Upper lobe of left lung (tissue), 6 donors: ENCODE measurements at regions not wholly inside any gene's neighbourhood (a gene's known extent, or its start where the extent isn't known, plus 50 kb on each side); places are given as distances from the start of the nearest gene placed in this dataset.

Experiments used
- ATAC-seq, 2 donors: fragments of 200-7000 bp; cut with Tn5 transposase; one replicate each; pipeline ENCODE4 v1.9.1; 2022; ENCODE audit warnings: mild to moderate bottlenecking in 2 of 2, moderate library complexity in 2 of 2; ENCODE audit not compliant: low FRiP score in 2 of 2
- DNase-seq, 2 donors: peaks; one replicate each; pipeline ENCODE4 v3.0.0-alpha.2; 2019 to 2020
- H3K27ac ChIP-seq, 4 donors: fragments of 200-600 bp; sonication (generic); one replicate each; pipeline ENCODE4 v1.5.1; 2016 to 2019
- H3K27me3 ChIP-seq, 4 donors: fragments of 200-600 bp; sonication (generic); one replicate each; pipeline ENCODE4 v1.5.1; 2017 to 2019
- H3K36me3 ChIP-seq, 4 donors: fragments of 200-600 bp; sonication (generic); one replicate each; pipeline ENCODE4 v1.5.1; 2016 to 2019
- H3K4me1 ChIP-seq, 4 donors: fragments of 200-600 bp; sonication (generic); one replicate each; pipeline ENCODE4 v1.5.1; 2018 to 2019
- H3K4me3 ChIP-seq, 4 donors: fragments of 200-600 bp; sonication (generic); one replicate each; pipeline ENCODE4 v1.5.1; 2017 to 2019; ENCODE audit warnings: mild to moderate bottlenecking in 2 of 4, moderate library complexity in 1 of 4
- H3K9me3 ChIP-seq, 4 donors: fragments of 200-600 bp; sonication (generic); one replicate each; pipeline ENCODE4 v1.5.1; 2018 to 2019
- EP300 ChIP-seq, 4 donors: sonication (generic); formaldehyde crosslinking; IDR thresholded peaks; one replicate each; pipeline ENCODE4 v1.5.1; 2017; ENCODE audit warnings: antibody characterized with exemption in 4 of 4, control low read depth in 2 of 4
- POLR2A ChIP-seq, 4 donors: fragments of 450-650 bp; IDR thresholded peaks; one replicate each; pipeline ENCODE4 v1.5.1; 2016 to 2017; ENCODE audit warnings: antibody characterized with exemption in 4 of 4, mild to moderate bottlenecking in 2 of 4
- POLR2AphosphoS5 ChIP-seq, 2 donors: sonication (generic); formaldehyde crosslinking; IDR thresholded peaks; one replicate each; pipeline ENCODE4 v1.5.1; 2017; ENCODE audit warnings: antibody characterized with exemption in 2 of 2
- WGBS, 2 donors: methylation state at CpG; one replicate each; pipeline ENCODE4 v1.1.5; 2017 to 2018; 5-methylcytosine and 5-hydroxymethylcytosine counted together
- TF ChIP-seq, protein P1 (sequence below), 6 experiments: fragments of 450-650 bp in 4 of 6; fragments of 200-600 bp in 2 of 6; sonication (generic) in 2 of 6; IDR thresholded peaks; one replicate each; pipeline ENCODE4 v1.5.1; 2016 to 2019; ENCODE audit warnings: antibody characterized with exemption in 6 of 6
- donor health status: DM: no; HTN: no; CAD: no; lungs with moderate emphysema.
- donor health status: DM: no; HTN: yes; CAD: no; lungs with severe emphysema.

DNA sequence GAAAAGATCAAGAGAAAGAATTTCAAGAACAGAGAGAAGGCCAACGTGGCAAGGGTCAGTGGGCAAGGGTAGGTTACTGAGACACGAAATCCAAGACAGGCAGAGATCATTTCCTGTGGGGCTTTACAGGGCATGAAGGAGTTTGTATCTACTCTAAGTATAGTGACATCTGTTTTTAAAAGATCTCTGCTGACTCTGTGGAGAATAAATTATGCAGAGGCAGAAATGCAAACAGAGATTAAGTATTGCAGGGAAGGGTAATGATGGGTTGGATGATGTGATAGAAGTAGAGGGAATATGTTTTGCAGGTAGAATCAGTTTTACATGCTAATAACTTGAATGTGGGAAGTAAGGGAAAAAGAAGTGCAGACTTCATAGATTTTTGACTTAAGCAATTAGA, 243.5 kb downstream of the FRK start:
- DNase-seq (no peak), ATAC-seq (no peak)
- TF ChIP-seq EP300 (IDR thresholded peaks at IDR 0.05) (no peak), POLR2A (IDR thresholded peaks at IDR 0.05) (no peak), POLR2AphosphoS5 (IDR thresholded peaks at IDR 0.05) (no peak)
- TF ChIP-seq, protein P1, sequence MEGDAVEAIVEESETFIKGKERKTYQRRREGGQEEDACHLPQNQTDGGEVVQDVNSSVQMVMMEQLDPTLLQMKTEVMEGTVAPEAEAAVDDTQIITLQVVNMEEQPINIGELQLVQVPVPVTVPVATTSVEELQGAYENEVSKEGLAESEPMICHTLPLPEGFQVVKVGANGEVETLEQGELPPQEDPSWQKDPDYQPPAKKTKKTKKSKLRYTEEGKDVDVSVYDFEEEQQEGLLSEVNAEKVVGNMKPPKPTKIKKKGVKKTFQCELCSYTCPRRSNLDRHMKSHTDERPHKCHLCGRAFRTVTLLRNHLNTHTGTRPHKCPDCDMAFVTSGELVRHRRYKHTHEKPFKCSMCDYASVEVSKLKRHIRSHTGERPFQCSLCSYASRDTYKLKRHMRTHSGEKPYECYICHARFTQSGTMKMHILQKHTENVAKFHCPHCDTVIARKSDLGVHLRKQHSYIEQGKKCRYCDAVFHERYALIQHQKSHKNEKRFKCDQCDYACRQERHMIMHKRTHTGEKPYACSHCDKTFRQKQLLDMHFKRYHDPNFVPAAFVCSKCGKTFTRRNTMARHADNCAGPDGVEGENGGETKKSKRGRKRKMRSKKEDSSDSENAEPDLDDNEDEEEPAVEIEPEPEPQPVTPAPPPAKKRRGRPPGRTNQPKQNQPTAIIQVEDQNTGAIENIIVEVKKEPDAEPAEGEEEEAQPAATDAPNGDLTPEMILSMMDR (IDR thresholded peaks at IDR 0.05), result no peak
- 36 to 54% methylated on average over 2 of the region's 2 CpGs for WGBS, 2 donors
- H3K27me3 ChIP-seq, result no peaks in the 10 kb centered on the region
- H3K27ac ChIP-seq, result no peak overlapping the region
- no peaks in the 10 kb centered on the region for H3K36me3 ChIP-seq
- H3K9me3 ChIP-seq, result no peaks in the 10 kb centered on the region
- no peaks in the 10 kb centered on the region for H3K4me1 ChIP-seq
- no peak overlapping the region for H3K4me3 ChIP-seq

DNA sequence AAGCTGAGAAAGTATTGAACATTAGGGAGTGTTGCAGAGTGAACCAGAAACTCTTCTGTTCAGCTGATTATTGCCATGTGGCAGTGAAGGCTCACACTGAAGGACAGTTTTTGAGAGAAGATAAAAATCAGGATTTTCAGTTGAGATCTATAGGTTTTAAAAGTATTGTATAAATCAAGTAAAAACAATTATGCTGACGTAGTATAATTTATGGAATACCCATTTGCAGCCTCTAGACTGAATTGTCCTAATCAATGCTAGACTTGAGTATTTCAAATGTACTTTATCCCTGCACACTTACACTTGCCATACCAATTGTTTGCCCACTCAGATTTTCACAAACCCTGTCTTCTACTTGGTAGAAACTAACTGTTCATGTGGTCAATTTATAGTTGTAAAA, 245.8 kb downstream of the FRK start:
- H3K27me3 ChIP-seq, result no peaks in the 10 kb centered on the region
- TF ChIP-seq POLR2A (IDR thresholded peaks at IDR 0.05), result no peak
- TF ChIP-seq POLR2AphosphoS5 (IDR thresholded peaks at IDR 0.05), result no peak
- TF ChIP-seq EP300 (IDR thresholded peaks at IDR 0.05), result no peak
- TF ChIP-seq, protein P1 (IDR thresholded peaks at IDR 0.05), result no peak
- H3K36me3 ChIP-seq, result no peaks in the 10 kb centered on the region
- DNase-seq, result no peak
- no peaks in the 10 kb centered on the region for H3K9me3 ChIP-seq
- ATAC-seq, result no peak
- no peaks in the 10 kb centered on the region for H3K4me1 ChIP-seq
- 85 to 89% methylated on average over 1 of the region's 1 CpG for WGBS, 2 donors
- H3K4me3 ChIP-seq, result no peak overlapping the region
- H3K27ac ChIP-seq, result no peak overlapping the region

DNA sequence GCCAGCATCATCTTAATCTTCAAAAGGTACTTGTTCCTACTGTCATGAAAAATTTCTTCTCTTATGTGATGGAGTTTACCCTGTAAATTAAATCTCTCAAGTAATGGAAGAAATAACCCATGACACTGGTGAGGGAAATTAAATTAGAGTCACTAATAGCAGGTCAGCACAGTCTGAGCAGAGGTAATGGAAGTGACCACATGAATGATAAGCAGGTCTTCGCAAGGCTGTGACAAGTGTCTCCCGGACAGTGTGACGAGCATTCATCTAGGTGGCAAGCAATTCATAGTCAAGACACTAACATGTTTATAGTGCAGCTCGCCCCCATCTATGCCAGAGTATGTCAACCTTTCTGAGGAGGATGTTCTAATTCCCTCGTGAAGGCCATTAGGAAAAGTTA, 249.2 kb downstream of the FRK start:
- WGBS, 2 donors, result 78 to 79% methylated on average over 5 of the region's 5 CpGs
- H3K27ac ChIP-seq, result no peak overlapping the region
- H3K4me3 ChIP-seq, result no peak overlapping the region
- no peak for DNase-seq
- H3K4me1 ChIP-seq, result no peaks in the 10 kb centered on the region
- ATAC-seq, result no peak
- H3K9me3 ChIP-seq, result no peaks in the 10 kb centered on the region
- no peaks in the 10 kb centered on the region for H3K27me3 ChIP-seq
- no peak for TF ChIP-seq POLR2A (IDR thresholded peaks at IDR 0.05)
- no peaks in the 10 kb centered on the region for H3K36me3 ChIP-seq

DNA sequence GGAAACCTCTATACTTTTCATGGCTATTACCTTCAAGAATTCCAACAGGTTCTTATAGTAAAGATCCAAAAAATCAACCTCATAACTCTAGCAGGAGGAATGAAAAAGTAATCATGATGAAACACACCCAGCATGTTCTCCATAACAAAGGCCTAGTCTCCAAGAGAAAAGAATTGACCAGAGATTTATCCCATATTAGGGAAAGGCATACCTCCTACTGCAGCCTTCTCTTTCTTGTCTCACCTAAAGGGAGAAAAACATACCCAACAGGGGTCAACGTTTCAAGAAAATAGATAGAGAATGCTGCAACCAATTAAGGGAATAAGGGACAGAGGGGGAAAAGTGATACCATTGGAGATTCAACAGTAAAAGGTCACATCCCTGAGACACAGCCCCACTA, 262.5 kb downstream of the FRK start:
- WGBS, 2 donors, result 39 to 47% methylated on average over 1 of the region's 1 CpG
- Histone ChIP-seq H3K36me3 (no peaks in the 10 kb centered on the region), H3K4me1 (no peaks in the 10 kb centered on the region), H3K9me3 (no peaks in the 10 kb centered on the region), H3K27ac (no peak overlapping the region), H3K27me3 (no peaks in the 10 kb centered on the region), H3K4me3 (no peak overlapping the region)
- DNase-seq (no peak), ATAC-seq (no peak)
- TF ChIP-seq POLR2A (IDR thresholded peaks at IDR 0.05), result no peak
- TF ChIP-seq, protein P1 (IDR thresholded peaks at IDR 0.05), result no peak
- TF ChIP-seq EP300 (IDR thresholded peaks at IDR 0.05), result no peak
- no peak for TF ChIP-seq POLR2AphosphoS5 (IDR thresholded peaks at IDR 0.05)

DNA sequence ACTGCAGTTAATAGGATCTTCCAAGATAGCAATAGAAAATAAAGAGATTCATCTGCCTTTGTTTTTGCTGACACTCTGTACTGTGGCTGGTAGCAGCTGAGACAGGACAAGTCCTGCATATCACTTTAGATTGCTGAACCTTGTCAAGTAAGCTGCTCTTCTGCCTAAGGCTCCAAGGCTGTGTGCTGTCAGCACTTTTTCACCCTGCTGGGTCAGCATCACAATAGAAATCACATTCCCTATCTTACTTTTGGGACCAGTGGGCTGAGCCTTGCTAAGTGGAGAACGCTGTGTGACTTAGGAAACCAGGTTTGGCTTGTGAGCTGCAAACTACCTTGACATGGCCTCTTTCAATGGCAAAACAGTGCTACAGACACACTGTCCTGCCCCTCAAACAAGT, 263.9 kb downstream of the FRK start:
- TF ChIP-seq, protein P1 (IDR thresholded peaks at IDR 0.05), result no peak
- no peak for TF ChIP-seq POLR2AphosphoS5 (IDR thresholded peaks at IDR 0.05)
- TF ChIP-seq POLR2A (IDR thresholded peaks at IDR 0.05), result no peak
- no peak for TF ChIP-seq EP300 (IDR thresholded peaks at IDR 0.05)
- Histone ChIP-seq H3K4me3 (no peak overlapping the region), H3K9me3 (no peaks in the 10 kb centered on the region), H3K27me3 (no peaks in the 10 kb centered on the region), H3K4me1 (no peaks in the 10 kb centered on the region), H3K27ac (no peak overlapping the region), H3K36me3 (no peaks in the 10 kb centered on the region)
- 44 to 75% methylated on average over 1 of the region's 1 CpG for WGBS, 2 donors
- ATAC-seq, result no peak
- DNase-seq, result no peak
